ENCODE measurements at regions not wholly inside any gene's neighbourhood (a gene's known extent, or its start where the extent isn't known, plus 50 kb on each side); places are given as distances from the start of the nearest gene placed in this dataset.
"Not testable (repeated sequence)": the region's sequence is repeated elsewhere in the genome, so short reads cannot be mapped to it uniquely, and the experiment has no call there.

DNA sequence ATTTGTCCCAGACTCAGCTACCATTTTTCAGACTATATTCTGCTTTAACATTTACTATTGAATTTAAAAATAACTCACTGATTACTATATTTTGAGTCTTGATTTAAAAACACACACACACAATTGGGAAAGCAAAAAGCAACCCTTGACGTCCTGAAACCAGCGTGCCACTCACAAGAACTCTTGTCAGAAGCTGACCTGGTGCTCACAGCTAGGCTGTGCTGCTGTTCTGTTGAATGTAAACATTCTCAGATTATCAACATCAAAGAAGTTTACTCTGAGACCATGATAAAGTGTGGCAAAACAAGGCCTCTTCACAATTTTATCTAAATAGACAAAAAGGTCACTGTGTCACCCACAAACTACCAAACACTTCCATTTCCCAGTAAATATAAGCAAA, 62.6 kb upstream of the CACNA2D1 start:
- no peak for DNase-seq
- Histone ChIP-seq H3K36me3 (ENCODE audit: control insufficient read depth, insufficient read depth, low read length) (no peaks in the 10 kb centered on the region), H3K27me3 (ENCODE audit: control insufficient read depth, insufficient read depth, low read length) (no peaks in the 10 kb centered on the region), H3K27ac (ENCODE audit: low read length) (no peak overlapping the region), H3K9me3 (ENCODE audit: control insufficient read depth, low read depth, low read length) (peaks cover 3% of the 10 kb centered on the region), H3K4me1 (ENCODE audit: control insufficient read depth, insufficient read depth, low read length) (no peaks in the 10 kb centered on the region), H3K4me3 (ENCODE audit: low read length) (no peak overlapping the region)
- no CpG with 5 or more reads among the region's 2 CpGs for WGBS (ENCODE audit: insufficient coverage, low lambda C conversion rate)

DNA sequence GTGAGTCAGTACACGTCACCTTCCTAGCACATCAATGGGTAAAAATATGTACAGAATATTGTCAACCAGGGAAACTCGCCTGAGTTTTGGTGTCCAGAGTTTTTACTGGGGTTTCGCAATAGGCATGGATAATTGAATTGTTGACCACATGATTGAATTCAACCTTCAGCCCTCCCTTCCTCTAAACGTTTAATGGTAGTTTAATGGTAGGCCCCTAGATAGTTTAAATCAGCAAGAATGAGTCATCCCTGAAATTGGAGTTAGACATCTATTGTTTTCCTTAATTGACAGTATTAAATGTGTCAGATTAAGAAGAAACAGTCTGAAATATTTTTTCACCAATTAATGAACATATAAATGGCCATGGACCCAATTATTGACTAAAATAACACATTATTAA, 57.8 kb upstream of the CACNA2D1 start:
- Histone ChIP-seq H3K36me3 (ENCODE audit: control insufficient read depth, insufficient read depth, low read length) (no peaks in the 10 kb centered on the region), H3K4me3 (ENCODE audit: low read length) (no peak overlapping the region), H3K9me3 (ENCODE audit: control insufficient read depth, low read depth, low read length) (peaks cover 6% of the 10 kb centered on the region), H3K27me3 (ENCODE audit: control insufficient read depth, insufficient read depth, low read length) (no peaks in the 10 kb centered on the region), H3K4me1 (ENCODE audit: control insufficient read depth, insufficient read depth, low read length) (no peaks in the 10 kb centered on the region), H3K27ac (ENCODE audit: low read length) (no peak overlapping the region)
- WGBS (ENCODE audit: insufficient coverage, low lambda C conversion rate) = no CpG with 5 or more reads among the region's 4 CpGs
- DNase-seq = no peak

- not testable (repeated sequence) for H3K4me3 ChIP-seq (ENCODE audit: low read length); H3K4me1 ChIP-seq (ENCODE audit: control insufficient read depth, insufficient read depth, low read length); DNase-seq; H3K36me3 ChIP-seq (ENCODE audit: control insufficient read depth, insufficient read depth, low read length); H3K27me3 ChIP-seq (ENCODE audit: control insufficient read depth, insufficient read depth, low read length); H3K27ac ChIP-seq (ENCODE audit: low read length); H3K9me3 ChIP-seq (ENCODE audit: control insufficient read depth, low read depth, low read length)
- no CpG with 5 or more reads among the region's 21 CpGs for WGBS (ENCODE audit: insufficient coverage, low lambda C conversion rate)
Measured at GRCh38 chr7:82499546-82499945, 56.0 kb upstream of the CACNA2D1 start.

DNA sequence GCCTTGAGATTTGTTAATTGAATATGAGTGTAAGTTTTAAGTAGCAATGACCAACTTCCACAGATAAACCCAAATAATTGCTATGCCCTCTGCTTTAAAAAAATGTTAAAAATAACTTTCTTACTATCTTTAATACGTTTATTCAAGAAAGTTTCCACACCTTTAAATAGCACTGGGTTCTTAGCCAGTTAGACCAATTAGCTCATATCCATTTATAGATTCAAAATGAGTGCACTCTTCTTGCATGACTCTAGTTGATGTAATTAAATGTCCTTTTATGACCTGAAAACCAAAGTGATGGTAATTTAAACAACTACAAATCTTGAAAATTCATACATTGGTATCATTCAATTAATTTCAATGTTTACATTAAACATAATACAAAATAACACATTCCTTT, 50.8 kb upstream of the CACNA2D1 start:
- no peaks in the 10 kb centered on the region for H3K4me1 ChIP-seq (ENCODE audit: control insufficient read depth, insufficient read depth, low read length)
- DNase-seq = no peak
- WGBS (ENCODE audit: insufficient coverage, low lambda C conversion rate) = 86% methylated on average over 1 of the region's 1 CpG
- H3K9me3 ChIP-seq (ENCODE audit: control insufficient read depth, low read depth, low read length) = peaks cover 2% of the 10 kb centered on the region
- H3K36me3 ChIP-seq (ENCODE audit: control insufficient read depth, insufficient read depth, low read length) = no peaks in the 10 kb centered on the region
- H3K4me3 ChIP-seq (ENCODE audit: low read length) = no peak overlapping the region
- no peaks in the 10 kb centered on the region for H3K27me3 ChIP-seq (ENCODE audit: control insufficient read depth, insufficient read depth, low read length)
- no peak overlapping the region for H3K27ac ChIP-seq (ENCODE audit: low read length)

All from large intestine (tissue), 3 donors.